IMR-90 (cell line): ENCODE measurements at regions not wholly inside any gene's neighbourhood (a gene's known extent, or its start where the extent isn't known, plus 50 kb on each side); places are given as distances from the start of the nearest gene placed in this dataset.

ENCODE experiments used
- ATAC-seq: fragments of 200-7000 bp; cut with Tn5 transposase; 2 replicates; pipeline ENCODE4 v1.9.1; 2020; ENCODE audit warnings: low read depth, mild to moderate bottlenecking, moderate library complexity
- BruUV-seq: library from RNA; stranded (reverse); fragments of 400-500 nt; replicated peaks from 2 replicates; lab custom pipeline; 2021; lab: Mats Ljungman, UMichigan
- CTCF ChIA-PET: fragments of 300-600 bp; formaldehyde crosslinking; extraction: SDS; loops from one replicate; lab custom pipeline; 2021; ENCODE audit warnings: antibody characterized with exemption; lab: Yijun Ruan, JAX
- POLR2A ChIA-PET: fragments of 300-600 bp; sonication (Branson Sonifier 250); formaldehyde crosslinking; loops from one replicate; lab custom pipeline; 2022; ENCODE audit warnings: antibody characterized with exemption; ENCODE audit not compliant: unreplicated experiment; lab: Charles Lee
- DNase-seq: peaks from one replicate; pipeline ENCODE4 v3.0.0; 2013
- H2AFZ ChIP-seq: replicated peaks from 2 replicates; pipeline ENCODE3; 2013; ENCODE audit warnings: low read length, mild to moderate bottlenecking; ENCODE audit not compliant: poor library complexity
- H2AK5ac ChIP-seq: 2 replicates; pipeline ENCODE4 v1.6.1; 2013; ENCODE audit warnings: low read depth, low read length, inconsistent platforms
- H2AK9ac ChIP-seq: replicated peaks from 2 replicates; pipeline ENCODE3; 2013; ENCODE audit warnings: mild to moderate bottlenecking, low read depth, low read length, moderate library complexity; ENCODE audit not compliant: poor library complexity
- H2BK120ac ChIP-seq: 2 replicates; pipeline ENCODE4 v1.6.1; 2013; ENCODE audit warnings: low read depth, low read length, inconsistent platforms
- H2BK15ac ChIP-seq: 3 replicates; pipeline ENCODE4 v1.6.1; 2013; ENCODE audit warnings: low read depth, low read length, inconsistent platforms
- H2BK20ac ChIP-seq: 2 replicates; pipeline ENCODE4 v1.6.1; 2013; ENCODE audit warnings: low read depth, mild to moderate bottlenecking, inconsistent platforms, low read length, moderate library complexity
- H2BK5ac ChIP-seq: 2 replicates; pipeline ENCODE4 v1.6.1; 2013; ENCODE audit warnings: mild to moderate bottlenecking, low read depth, low read length, inconsistent platforms; ENCODE audit not compliant: poor library complexity, severe bottlenecking
- H3K14ac ChIP-seq: replicated peaks from 2 replicates; pipeline ENCODE4 v1.6.1; 2013; ENCODE audit warnings: low read depth, low read length, inconsistent platforms
- H3K18ac ChIP-seq: 2 replicates; pipeline ENCODE4 v1.6.1; 2013; ENCODE audit warnings: low read depth, low read length, control low read depth
- H3K23ac ChIP-seq: 2 replicates; pipeline ENCODE4 v1.6.1; 2013; ENCODE audit warnings: low read depth, low read length, inconsistent platforms
- H3K27ac ChIP-seq: 2 replicates; pipeline ENCODE4 v1.5.1; 2013; ENCODE audit warnings: mild to moderate bottlenecking, control low read depth, low read length; ENCODE audit not compliant: insufficient read depth
- H3K27me3 ChIP-seq: 2 replicates; pipeline ENCODE4 v1.6.1; 2013; ENCODE audit warnings: low read length; ENCODE audit not compliant: control insufficient read depth, insufficient read depth
- H3K36me3 ChIP-seq: 2 replicates; pipeline ENCODE4 v1.6.1; 2013; ENCODE audit warnings: low read length, mixed read lengths; ENCODE audit not compliant: control insufficient read depth, insufficient read depth
- H3K4ac ChIP-seq: 2 replicates; pipeline ENCODE4 v1.6.1; 2013; ENCODE audit warnings: low read depth, low read length, inconsistent platforms
- H3K4me1 ChIP-seq: 2 replicates; pipeline ENCODE4 v1.6.1; 2013; ENCODE audit warnings: low read length, mixed read lengths; ENCODE audit not compliant: control insufficient read depth, insufficient read depth
- H3K4me2 ChIP-seq: 2 replicates; pipeline ENCODE4 v1.6.1; 2013; ENCODE audit warnings: low read depth, mild to moderate bottlenecking, control low read depth, low read length, moderate library complexity
- H3K4me3 ChIP-seq: 2 replicates; pipeline ENCODE4 v1.5.1; 2013; ENCODE audit warnings: low read depth, mild to moderate bottlenecking, control low read depth, low read length, moderate library complexity; ENCODE audit not compliant: insufficient read depth
- H3K56ac ChIP-seq: 2 replicates; pipeline ENCODE4 v1.6.1; 2013; ENCODE audit warnings: low read length, inconsistent platforms; ENCODE audit not compliant: insufficient read depth; ENCODE audit errors: extremely low read depth
- H3K79me1 ChIP-seq, 2 experiments: 2 replicates each; pipeline ENCODE4 v1.6.1; 2013; ENCODE audit warnings: low read length in 2 of 2, inconsistent platforms in 1 of 2, low read depth in 1 of 2
- H3K9ac ChIP-seq: 2 replicates; pipeline ENCODE4 v1.6.1; 2013; ENCODE audit warnings: low read depth, low read length, control low read depth
- H3K9me1 ChIP-seq: 2 replicates; pipeline ENCODE4 v1.6.1; 2013; ENCODE audit warnings: low read length, inconsistent platforms; ENCODE audit not compliant: insufficient read depth
- H3K9me3 ChIP-seq: 2 replicates; pipeline ENCODE4 v1.6.1; 2013; ENCODE audit warnings: low read length; ENCODE audit not compliant: control insufficient read depth, insufficient read depth
- H4K20me1 ChIP-seq: 2 replicates; pipeline ENCODE4 v1.6.1; 2013; ENCODE audit warnings: low read length, inconsistent platforms; ENCODE audit not compliant: insufficient read depth
- H4K5ac ChIP-seq: 2 replicates; pipeline ENCODE4 v1.6.1; 2013; ENCODE audit warnings: mild to moderate bottlenecking, low read depth, low read length, control low read depth
- H4K8ac ChIP-seq, 2 experiments: 2 replicates each; pipeline ENCODE4 v1.6.1; 2013; ENCODE audit warnings: low read depth in 2 of 2, low read length in 2 of 2, control low read depth in 1 of 2, inconsistent platforms in 1 of 2
- H4K91ac ChIP-seq: 2 replicates; pipeline ENCODE4 v1.6.1; 2013; ENCODE audit warnings: low read depth, low read length, inconsistent platforms; ENCODE audit not compliant: insufficient read depth
- RCOR1 ChIP-seq: IDR thresholded peaks from 2 replicates; pipeline ENCODE4 v1.6.1; 2012; ENCODE audit warnings: mild to moderate bottlenecking, low read length, improper control_type of control experiment; ENCODE audit not compliant: insufficient replicate concordance
- WGBS, 2 experiments: methylation state at CpG; one replicate each; pipeline versions ENCODE4 v1.1.5 to v1.1.7; 2013; ENCODE audit warnings: missing lambda C conversion rate in 2 of 2; ENCODE audit not compliant: insufficient read length in 1 of 2; ENCODE audit errors: extremely low coverage in 2 of 2; 5-methylcytosine and 5-hydroxymethylcytosine counted together
- dilution Hi-C: fragments of 300-500 bp; cut with HindIII; formaldehyde crosslinking; loops from one replicate; pipeline ENCODE4 v1.14.3; 2018; ENCODE audit warnings: low sequenced_read_pairs; ENCODE audit not compliant: unreplicated experiment
- in situ Hi-C: fragments of 300-500 bp; cut with MboI; formaldehyde crosslinking; loops from 3 replicates; pipeline ENCODE4 v1.14.3; 2019; ENCODE audit warnings: low sequenced_read_pairs, inconsistent platforms, mixed read lengths
- intact Hi-C: fragments of 100-400 bp; cut with micrococcal nuclease; formaldehyde crosslinking; loops from 2 replicates; pipeline ENCODE4 v1.10.0; 2022

- Histone ChIP-seq H3K4ac (no peak overlapping the region), H3K14ac (no peak overlapping the region), H3K4me2 (no peak overlapping the region), H3K9me1 (no peaks in the 10 kb centered on the region), H3K4me3 (no peak overlapping the region), H2AK9ac (no peak overlapping the region), H2BK15ac (no peak overlapping the region), H2BK20ac (no peak overlapping the region), H2AK5ac (no peak overlapping the region), H2BK5ac (no peak overlapping the region), H3K18ac (no peak overlapping the region), H4K20me1 (no peaks in the 10 kb centered on the region), H3K27me3 (no peaks in the 10 kb centered on the region), H3K9me3 (peaks cover 1% of the 10 kb centered on the region; the same call in 1 of the 2 replicates), H3K4me1 (no peaks in the 10 kb centered on the region), H2BK120ac (no peak overlapping the region), H3K36me3 (no peaks in the 10 kb centered on the region), H4K5ac (no peak overlapping the region), H4K8ac (no peak overlapping the region), H3K56ac (no peak overlapping the region), H3K9ac (no peak overlapping the region), H3K79me1 (no peaks in the 10 kb centered on the region), H4K91ac (no peak overlapping the region), H2AFZ (no peak overlapping the region), H3K27ac (no peak overlapping the region), H3K23ac (no peak overlapping the region)
- in situ Hi-C loops (no loop called here), dilution Hi-C loops (no loop called here), intact Hi-C loops (no loop called here)
- TF ChIP-seq RCOR1: no peak
- DNase-seq: no peak
- no CpG with 5 or more reads among the region's 5 CpGs for WGBS, 2 experiments
- CTCF ChIA-PET: no interaction called here
- POLR2A ChIA-PET: no interaction called here
- no TSS peak for BruUV-seq
- no peak for ATAC-seq
These were observed 182.5 kb upstream of the NXPH2 start for GRCh38 chr2:138962686-138963085.
